Umbilical cord (tissue), 1 donor: ENCODE measurements at regions not wholly inside any gene's neighbourhood (a gene's known extent, or its start where the extent isn't known, plus 50 kb on each side); places are given as distances from the start of the nearest gene placed in this dataset.

Experiments
- DNase-seq: peaks from one replicate; pipeline ENCODE4 v3.0.0-alpha.2; 2015; ENCODE audit warnings: low spot score

- no peak for DNase-seq
Measured at GRCh38 chr5:79182141-79182540, 53.8 kb upstream of the JMY start.

- no peak for DNase-seq
Measured at GRCh38 chr5:79183011-79183410, 52.9 kb upstream of the JMY start.

GRCh38 chr5:79183617-79184016 is 52.3 kb upstream of the JMY start:
- peak; percentile 36 for DNase-seq

- no peak for DNase-seq
Measured at GRCh38 chr5:79186021-79186420, 49.9 kb upstream of the JMY start.
